ACC112 (cell line): ENCODE measurements at regions not wholly inside any gene's neighbourhood (a gene's known extent, or its start where the extent isn't known, plus 50 kb on each side); places are given as distances from the start of the nearest gene placed in this dataset.
"Not testable (repeated sequence)": the region's sequence is repeated elsewhere in the genome, so short reads cannot be mapped to it uniquely, and the experiment has no call there.

Experiments used
- H2AFZ ChIP-seq: fragments of 200-600 bp; sonication (generic); one replicate; pipeline ENCODE4 v1.6.0; 2017; ENCODE audit warnings: antibody characterized with exemption, low read length; ENCODE audit not compliant: unreplicated experiment
- H3K27ac ChIP-seq: fragments of 200-600 bp; sonication (generic); 2 replicates; pipeline ENCODE4 v1.5.1; 2014; ENCODE audit warnings: low read depth, mild to moderate bottlenecking, antibody characterized with exemption, low read length, moderate library complexity
- H3K27me3 ChIP-seq: fragments of 200-600 bp; sonication (generic); 2 replicates; pipeline ENCODE4 v1.6.1; 2014; ENCODE audit warnings: mild to moderate bottlenecking, antibody characterized with exemption, low read length, moderate library complexity, mixed read lengths; ENCODE audit not compliant: insufficient read depth
- H3K36me3 ChIP-seq: fragments of 200-600 bp; sonication (generic); 2 replicates; pipeline ENCODE4 v1.6.1; 2016; ENCODE audit warnings: mild to moderate bottlenecking, antibody characterized with exemption, low read length, moderate library complexity, mixed read lengths; ENCODE audit not compliant: insufficient read depth
- H3K4me1 ChIP-seq: fragments of 200-600 bp; sonication (generic); one replicate; pipeline ENCODE4 v1.6.1; 2016; ENCODE audit warnings: low read length, mixed read lengths; ENCODE audit not compliant: insufficient read depth, unreplicated experiment, control insufficient read depth
- H3K4me3 ChIP-seq: fragments of 200-600 bp; sonication (generic); 2 replicates; pipeline ENCODE4 v1.5.1; 2014; ENCODE audit warnings: mild to moderate bottlenecking, low read depth, low read length
- H3K79me2 ChIP-seq: fragments of 200-600 bp; sonication (generic); one replicate; pipeline ENCODE4 v1.6.0; 2016; ENCODE audit warnings: low read length; ENCODE audit not compliant: control insufficient read depth, unreplicated experiment, insufficient read depth

GRCh38 chr7:94135180-94135579 lies 131.0 kb upstream of the BET1 start:
- Histone ChIP-seq H3K79me2 (no peaks in the 10 kb centered on the region), H3K4me3 (no peak overlapping the region), H3K27me3 (no peaks in the 10 kb centered on the region), H2AFZ (no peak overlapping the region), H3K4me1 (peaks cover 15% of the 10 kb centered on the region), H3K36me3 (no peaks in the 10 kb centered on the region), H3K27ac (no peak overlapping the region)

DNA sequence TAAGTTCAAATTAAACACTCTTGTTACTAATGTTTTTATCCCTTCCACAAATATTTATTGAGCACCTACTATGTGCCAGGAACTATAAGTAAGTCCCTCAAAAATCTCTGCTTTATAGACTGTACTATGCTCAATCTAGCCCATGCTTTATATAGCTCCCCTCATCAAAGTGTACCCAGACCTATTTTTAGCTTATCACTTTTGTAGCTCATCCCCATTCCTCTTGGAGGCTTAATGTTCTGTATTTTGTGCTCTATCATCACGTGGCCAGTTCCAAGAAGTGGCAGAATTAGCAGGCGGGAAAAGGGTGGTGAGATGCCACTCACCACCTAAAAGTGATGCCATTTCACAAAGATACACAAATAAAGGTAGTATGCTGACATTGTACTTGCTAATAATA lies 138.1 kb upstream of the BET1 start:
- no peaks in the 10 kb centered on the region for H3K36me3 ChIP-seq
- no peaks in the 10 kb centered on the region for H3K79me2 ChIP-seq
- H3K4me3 ChIP-seq: no peak overlapping the region
- peak overlapping the region; percentile 31 for H2AFZ ChIP-seq
- peaks cover 43% of the 10 kb centered on the region for H3K4me1 ChIP-seq
- no peaks in the 10 kb centered on the region for H3K27me3 ChIP-seq
- no peak overlapping the region for H3K27ac ChIP-seq

DNA sequence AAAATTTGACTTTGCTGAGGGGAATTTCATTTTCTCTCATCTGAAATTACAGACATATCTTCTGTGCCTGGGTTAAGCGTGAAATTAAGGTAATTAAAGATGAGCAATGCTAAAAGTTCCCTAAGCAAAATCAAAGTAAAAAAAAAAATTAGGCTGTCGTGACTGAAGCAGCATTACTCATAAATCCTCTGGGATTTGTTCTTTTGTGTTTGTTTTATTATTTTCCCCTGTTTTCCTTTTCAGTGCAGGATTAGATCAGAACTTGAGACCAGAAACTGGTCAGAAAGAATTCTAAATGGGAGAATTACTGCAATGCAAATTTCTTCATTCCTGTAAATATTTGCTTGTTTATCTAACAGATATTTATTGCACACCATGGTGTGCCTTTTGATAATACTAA lies 141.4 kb upstream of the BET1 start:
- peak overlapping the region; percentile 79 for H2AFZ ChIP-seq
- H3K36me3 ChIP-seq: no peaks in the 10 kb centered on the region
- H3K4me3 ChIP-seq: peak overlapping the region; percentile 41; the same call in 1 of the 2 replicates
- no peaks in the 10 kb centered on the region for H3K27me3 ChIP-seq
- peaks cover 57% of the 10 kb centered on the region for H3K4me1 ChIP-seq
- peak overlapping the region; percentile 90 for H3K27ac ChIP-seq
- H3K79me2 ChIP-seq: no peaks in the 10 kb centered on the region

DNA sequence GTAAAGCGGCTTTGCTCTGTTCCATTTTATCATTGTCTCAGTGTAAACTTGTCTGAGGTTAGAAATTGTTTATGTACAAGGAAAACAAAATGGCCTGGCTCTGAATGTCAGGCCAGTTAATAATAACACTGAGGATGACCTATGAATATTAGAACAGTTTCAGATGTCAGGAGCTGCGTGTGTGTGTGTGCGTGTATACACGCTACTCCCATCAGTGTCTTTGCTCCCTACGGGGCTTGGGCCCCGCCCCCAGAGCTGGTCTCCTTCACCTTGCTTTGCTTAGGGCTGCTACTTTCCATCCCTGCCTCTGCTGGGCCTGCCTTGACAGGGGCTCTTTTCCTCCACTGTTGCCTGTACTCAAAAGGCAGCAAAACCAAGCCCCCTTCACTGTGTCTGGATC lies 142.3 kb upstream of the BET1 start:
- Histone ChIP-seq H3K79me2 (no peaks in the 10 kb centered on the region), H2AFZ (peak overlapping the region; percentile 79), H3K4me1 (peaks cover 58% of the 10 kb centered on the region), H3K4me3 (no peak overlapping the region), H3K27ac (peak overlapping the region; percentile 90), H3K36me3 (no peaks in the 10 kb centered on the region), H3K27me3 (no peaks in the 10 kb centered on the region)

DNA sequence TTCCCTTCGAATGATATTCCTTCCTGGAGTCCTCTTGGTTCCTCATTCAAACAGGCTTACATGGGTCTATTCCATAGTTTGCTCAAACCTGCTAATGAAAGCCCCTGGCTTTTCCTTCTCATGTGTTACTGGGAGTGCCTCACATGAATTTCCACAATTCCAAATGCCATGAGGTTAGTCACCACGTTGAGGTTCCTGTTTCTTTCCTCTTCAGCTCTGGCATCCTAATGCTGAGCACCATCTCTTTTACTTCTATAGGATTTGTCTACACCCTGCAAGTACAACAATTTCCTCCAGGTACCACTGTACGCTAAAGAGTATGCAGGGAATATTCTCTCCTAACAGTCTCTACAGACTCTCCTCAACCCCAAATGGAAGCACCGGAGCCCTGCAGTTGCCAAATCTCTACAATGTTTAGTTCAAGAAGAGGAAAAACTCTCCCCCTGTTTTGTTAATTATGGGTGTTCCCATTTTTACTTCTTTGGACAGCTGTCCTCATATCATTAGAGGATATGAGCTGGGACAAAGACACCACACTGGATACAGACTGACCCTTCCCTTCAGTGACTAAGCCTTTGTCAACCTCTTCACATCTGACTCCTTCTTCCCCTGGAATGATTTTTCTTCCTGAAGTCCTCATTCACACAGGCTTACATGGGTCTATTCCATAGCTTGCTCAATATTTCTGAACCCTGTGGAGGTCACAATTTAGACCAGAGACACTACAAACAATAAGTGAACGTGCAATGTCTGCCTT lies 145.8 kb upstream of the BET1 start:
- Histone ChIP-seq H3K4me1 (peaks cover 38% of the 10 kb centered on the region), H3K4me3 (no peak overlapping the region), H2AFZ (peak overlapping the region; percentile 72), H3K79me2 (no peaks in the 10 kb centered on the region), H3K36me3 (no peaks in the 10 kb centered on the region), H3K27me3 (no peaks in the 10 kb centered on the region), H3K27ac (peak overlapping the region; percentile 39)

GRCh38 chr7:94154182-94154581 lies 150.0 kb upstream of the BET1 start:
- H3K27me3 ChIP-seq: no peaks in the 10 kb centered on the region
- no peak overlapping the region for H3K27ac ChIP-seq
- H3K4me3 ChIP-seq: no peak overlapping the region
- no peaks in the 10 kb centered on the region for H3K79me2 ChIP-seq
- H3K4me1 ChIP-seq: peaks cover 23% of the 10 kb centered on the region
- H2AFZ ChIP-seq: no peak overlapping the region
- H3K36me3 ChIP-seq: no peaks in the 10 kb centered on the region

DNA sequence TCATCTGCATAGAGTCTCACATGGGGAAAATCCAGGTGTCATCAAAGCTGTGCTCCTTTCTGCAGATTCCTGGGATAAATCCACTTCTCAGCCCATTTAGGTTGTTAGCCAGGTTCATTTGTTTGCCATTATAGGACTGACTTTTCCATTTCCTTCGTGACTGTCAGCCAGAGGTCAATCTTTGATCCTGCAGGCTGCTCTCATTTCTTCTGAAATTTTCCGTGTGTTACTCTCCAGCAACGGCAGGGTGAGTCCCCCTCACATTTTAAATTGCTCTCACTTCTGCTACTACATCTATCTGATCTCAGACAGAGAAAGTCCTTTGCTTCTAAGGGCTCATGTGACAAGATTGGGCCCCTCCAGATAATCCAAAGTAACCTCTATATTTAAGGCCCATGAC lies 150.7 kb upstream of the BET1 start:
- H3K36me3 ChIP-seq: no peaks in the 10 kb centered on the region
- no peaks in the 10 kb centered on the region for H3K79me2 ChIP-seq
- H3K27me3 ChIP-seq: no peaks in the 10 kb centered on the region
- H3K4me3 ChIP-seq: no peak overlapping the region
- H3K4me1 ChIP-seq: peaks cover 17% of the 10 kb centered on the region
- peak overlapping the region; percentile 46 for H2AFZ ChIP-seq
- H3K27ac ChIP-seq: no peak overlapping the region

GRCh38 chr7:94157659-94158306 lies 153.6 kb upstream of the BET1 start:
- peak overlapping the region; percentile 6; the same call in 1 of the 2 replicates for H3K27ac ChIP-seq
- H3K79me2 ChIP-seq, H3K36me3 ChIP-seq, H3K4me1 ChIP-seq, H3K4me3 ChIP-seq, H3K27me3 ChIP-seq: not testable (repeated sequence)
- H2AFZ ChIP-seq: peak overlapping the region; percentile 29

DNA sequence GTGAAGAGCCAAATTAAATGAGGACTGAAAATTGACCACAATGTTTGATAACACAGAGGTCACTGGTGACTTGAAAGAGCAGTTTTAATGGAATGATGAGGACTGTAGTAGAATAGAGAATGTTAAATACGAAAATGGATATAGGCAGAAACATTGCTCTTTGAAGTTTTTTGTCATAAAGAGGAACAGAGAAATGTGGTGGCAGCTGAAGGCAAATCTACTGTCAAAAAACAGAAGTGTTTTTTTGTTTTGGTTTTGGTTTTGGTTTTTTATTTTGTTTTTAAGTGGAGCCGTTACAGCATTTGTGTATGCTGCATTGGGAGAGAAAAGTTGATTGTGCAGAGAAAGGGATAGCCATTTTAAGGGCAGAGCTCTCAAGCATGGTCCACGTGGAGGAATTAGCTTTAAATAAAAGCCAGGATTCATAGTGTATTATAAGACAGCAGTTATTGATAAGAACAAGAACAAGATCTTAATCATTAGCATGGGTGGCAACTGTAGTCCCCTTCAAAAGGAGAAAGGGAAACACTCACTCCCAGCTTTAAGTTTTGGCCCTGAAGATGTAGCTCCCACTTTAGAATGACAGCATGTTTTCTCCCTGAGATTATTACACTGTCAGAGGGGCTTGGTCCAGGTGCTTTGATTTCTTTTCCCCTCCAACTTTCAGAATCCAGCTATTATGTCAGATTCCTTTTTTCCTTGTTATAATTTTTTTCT lies 156.7 kb upstream of the BET1 start:
- H2AFZ ChIP-seq: peak overlapping the region; percentile 67
- no peaks in the 10 kb centered on the region for H3K27me3 ChIP-seq
- peaks cover 9% of the 10 kb centered on the region for H3K4me1 ChIP-seq
- no peaks in the 10 kb centered on the region for H3K36me3 ChIP-seq
- H3K4me3 ChIP-seq: no peak overlapping the region
- no peak overlapping the region for H3K27ac ChIP-seq
- H3K79me2 ChIP-seq: no peaks in the 10 kb centered on the region

GRCh38 chr7:94161476-94161875 lies 157.3 kb upstream of the BET1 start:
- Histone ChIP-seq H3K27ac (no peak overlapping the region), H3K27me3 (no peaks in the 10 kb centered on the region), H3K36me3 (no peaks in the 10 kb centered on the region), H3K4me3 (no peak overlapping the region), H3K4me1 (peaks cover 9% of the 10 kb centered on the region), H2AFZ (peak overlapping the region; percentile 67), H3K79me2 (no peaks in the 10 kb centered on the region)
